Calu3 (cell line): ENCODE measurements at regions not wholly inside any gene's neighbourhood (a gene's known extent, or its start where the extent isn't known, plus 50 kb on each side); places are given as distances from the start of the nearest gene placed in this dataset.

Source experiments
- BruUV-seq: library from RNA; stranded (reverse); fragments of 400-500 nt; replicated peaks from 2 replicates; lab custom pipeline; 2021; lab: Mats Ljungman, UMichigan
- CTCF ChIA-PET: fragments of 300-600 bp; sonication (Branson Sonifier 250); formaldehyde crosslinking; loops from one replicate; lab custom pipeline; 2022; ENCODE audit warnings: antibody characterized with exemption; lab: Charles Lee
- DNase-seq: peaks from one replicate; pipeline ENCODE4 v3.0.0; 2022
- H3K27ac Mint-ChIP-seq: one replicate; pipeline ENCODE4 v1.8.0; 2022; ENCODE audit warnings: mixed read lengths; ENCODE audit not compliant: unreplicated experiment
- H3K27me3 Mint-ChIP-seq: one replicate; pipeline ENCODE4 v1.8.0; 2022; ENCODE audit warnings: mixed read lengths; ENCODE audit not compliant: unreplicated experiment
- H3K36me3 Mint-ChIP-seq: one replicate; pipeline ENCODE4 v1.8.0; 2022; ENCODE audit warnings: mild to moderate bottlenecking, moderate library complexity, mixed read lengths; ENCODE audit not compliant: insufficient read depth, unreplicated experiment
- H3K4me1 Mint-ChIP-seq: one replicate; pipeline ENCODE4 v1.8.0; 2022; ENCODE audit warnings: mild to moderate bottlenecking, low read depth, mixed read lengths; ENCODE audit not compliant: unreplicated experiment
- H3K4me3 Mint-ChIP-seq: one replicate; pipeline ENCODE4 v1.8.0; 2022; ENCODE audit warnings: mild to moderate bottlenecking, low read depth, moderate library complexity, mixed read lengths; ENCODE audit not compliant: unreplicated experiment
- H3K9me3 Mint-ChIP-seq: one replicate; pipeline ENCODE4 v1.8.0; 2022; ENCODE audit warnings: low read depth, mixed read lengths; ENCODE audit not compliant: unreplicated experiment
- intact Hi-C: fragments of 100-400 bp; cut with micrococcal nuclease; formaldehyde crosslinking; loops from one replicate; pipeline ENCODE4 v1.10.0; 2022; ENCODE audit not compliant: unreplicated experiment
- TF ChIP-seq, protein P1 (sequence below): fragments of 200-600 bp; IDR thresholded peaks from one replicate; pipeline ENCODE4 v1.8.0; 2022; ENCODE audit warnings: antibody characterized with exemption; ENCODE audit not compliant: unreplicated experiment

DNA sequence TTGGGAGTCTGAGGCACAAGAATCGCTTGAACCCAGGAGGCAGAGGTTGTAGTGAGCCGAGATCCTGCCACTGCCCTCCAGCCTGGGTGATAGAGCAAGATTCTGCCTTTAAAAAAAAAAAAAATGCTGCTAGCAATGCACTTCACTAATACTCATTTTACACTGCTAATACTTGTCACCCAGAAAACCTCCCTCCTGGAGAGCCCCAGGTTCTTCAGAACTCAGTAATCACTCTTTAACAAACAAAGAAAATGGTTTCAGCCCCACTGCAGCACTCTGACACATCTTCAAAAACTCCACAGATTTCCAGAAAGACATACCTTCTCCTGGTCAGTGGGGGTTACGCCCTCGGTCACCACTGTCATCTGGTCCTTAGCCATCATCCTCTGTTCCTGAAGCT lies 366.7 kb downstream of the SHQ1 start:
- Mint-ChIP-seq H3K27me3 (no peaks in the 10 kb centered on the region), H3K36me3 (no peaks in the 10 kb centered on the region), H3K4me3 (no peak overlapping the region), H3K4me1 (peaks cover 19% of the 10 kb centered on the region), H3K27ac (no peak overlapping the region), H3K9me3 (no peaks in the 10 kb centered on the region)
- no peak for DNase-seq
- CTCF ChIA-PET = no interaction called here
- intact Hi-C loops = loop anchor here (5.0 kb wide), 1 partner anchor 34 kb away; the partner anchor contains the start of gene RYBP
- TF ChIP-seq, protein P1, sequence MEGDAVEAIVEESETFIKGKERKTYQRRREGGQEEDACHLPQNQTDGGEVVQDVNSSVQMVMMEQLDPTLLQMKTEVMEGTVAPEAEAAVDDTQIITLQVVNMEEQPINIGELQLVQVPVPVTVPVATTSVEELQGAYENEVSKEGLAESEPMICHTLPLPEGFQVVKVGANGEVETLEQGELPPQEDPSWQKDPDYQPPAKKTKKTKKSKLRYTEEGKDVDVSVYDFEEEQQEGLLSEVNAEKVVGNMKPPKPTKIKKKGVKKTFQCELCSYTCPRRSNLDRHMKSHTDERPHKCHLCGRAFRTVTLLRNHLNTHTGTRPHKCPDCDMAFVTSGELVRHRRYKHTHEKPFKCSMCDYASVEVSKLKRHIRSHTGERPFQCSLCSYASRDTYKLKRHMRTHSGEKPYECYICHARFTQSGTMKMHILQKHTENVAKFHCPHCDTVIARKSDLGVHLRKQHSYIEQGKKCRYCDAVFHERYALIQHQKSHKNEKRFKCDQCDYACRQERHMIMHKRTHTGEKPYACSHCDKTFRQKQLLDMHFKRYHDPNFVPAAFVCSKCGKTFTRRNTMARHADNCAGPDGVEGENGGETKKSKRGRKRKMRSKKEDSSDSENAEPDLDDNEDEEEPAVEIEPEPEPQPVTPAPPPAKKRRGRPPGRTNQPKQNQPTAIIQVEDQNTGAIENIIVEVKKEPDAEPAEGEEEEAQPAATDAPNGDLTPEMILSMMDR = no peak
- no TSS peak for BruUV-seq

DNA sequence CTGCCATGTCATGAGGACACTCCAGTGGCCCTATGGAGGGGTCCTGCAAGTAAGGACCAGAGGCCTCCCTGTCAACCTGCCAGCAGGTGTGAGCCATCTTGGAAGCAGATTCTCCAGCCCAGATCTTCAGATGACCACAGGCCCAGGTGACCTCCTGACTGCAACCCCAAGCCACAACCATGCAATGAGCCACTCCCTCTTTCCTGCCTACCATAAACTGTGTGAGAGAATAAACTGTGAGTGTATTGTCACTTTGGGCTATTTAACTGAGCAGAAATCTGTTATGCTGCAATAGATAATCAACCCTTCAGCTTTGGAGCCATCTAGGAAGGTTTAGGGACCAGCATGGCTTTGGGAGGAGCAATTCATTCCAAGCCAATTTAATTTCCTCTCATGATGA lies 367.9 kb downstream of the SHQ1 start:
- H3K4me3 Mint-ChIP-seq = no peak overlapping the region
- TF ChIP-seq, protein P1 = no peak
- peaks cover 18% of the 10 kb centered on the region for H3K4me1 Mint-ChIP-seq
- CTCF ChIA-PET = no interaction called here
- intact Hi-C loops = loop anchor here (5.0 kb wide), 1 partner anchor 33 kb away; the partner anchor contains the start of gene RYBP
- H3K36me3 Mint-ChIP-seq = no peaks in the 10 kb centered on the region
- H3K27ac Mint-ChIP-seq = no peak overlapping the region
- no TSS peak for BruUV-seq
- H3K27me3 Mint-ChIP-seq = no peaks in the 10 kb centered on the region
- DNase-seq = no peak
- H3K9me3 Mint-ChIP-seq = no peaks in the 10 kb centered on the region

DNA sequence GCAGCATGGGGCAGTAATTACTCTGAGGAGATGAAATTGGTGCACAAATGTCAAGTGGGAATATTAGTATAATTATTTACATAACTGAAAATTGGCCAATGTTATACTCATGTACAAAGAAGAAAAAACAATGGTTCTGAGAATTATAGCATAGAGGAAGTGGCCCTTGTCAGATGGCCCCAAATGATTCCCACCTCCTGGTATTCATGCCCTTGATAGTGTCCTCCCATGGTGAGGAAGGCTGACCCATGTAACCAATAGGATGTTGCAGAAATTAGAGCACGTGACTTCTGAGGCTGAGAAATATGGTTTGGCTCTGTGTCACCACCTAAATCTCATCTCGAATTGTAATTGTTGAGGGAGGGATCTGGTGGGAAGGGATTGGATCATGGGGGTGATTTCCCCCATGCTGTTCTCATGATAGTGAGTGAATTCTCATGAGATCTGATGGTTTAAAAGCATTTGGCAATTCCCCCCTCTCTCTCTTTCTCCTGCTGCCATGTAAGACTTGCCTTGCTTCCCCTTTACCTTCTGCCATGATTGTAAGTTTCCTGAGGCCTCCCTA lies 368.5 kb downstream of the SHQ1 start:
- TF ChIP-seq, protein P1 = no peak
- no TSS peak for BruUV-seq
- Mint-ChIP-seq H3K27ac (no peak overlapping the region), H3K36me3 (no peaks in the 10 kb centered on the region), H3K4me1 (peaks cover 14% of the 10 kb centered on the region), H3K9me3 (no peaks in the 10 kb centered on the region), H3K4me3 (no peak overlapping the region), H3K27me3 (no peaks in the 10 kb centered on the region)
- CTCF ChIA-PET = no interaction called here
- intact Hi-C loops = loop anchor here (5.0 kb wide), 1 partner anchor 32 kb away; the partner anchor contains the start of gene RYBP
- no peak for DNase-seq

DNA sequence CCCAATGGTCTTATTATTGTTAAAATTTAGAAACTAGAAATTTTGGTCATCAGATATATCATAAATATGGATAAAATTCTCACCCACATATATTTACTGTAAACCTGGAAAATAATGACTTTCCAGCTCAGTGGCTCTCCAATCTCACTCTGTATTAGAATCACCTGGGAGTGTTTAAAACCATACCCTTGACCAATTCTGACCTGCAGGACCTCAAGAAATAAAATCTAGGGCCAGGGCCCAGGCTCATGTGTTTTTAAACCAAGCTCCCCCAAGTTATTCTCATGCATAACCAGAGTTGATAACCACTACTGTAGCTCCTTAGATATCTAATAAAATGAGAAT lies 372.1 kb downstream of the SHQ1 start:
- H3K27ac Mint-ChIP-seq = no peak overlapping the region
- H3K27me3 Mint-ChIP-seq = no peaks in the 10 kb centered on the region
- DNase-seq = no peak
- no peaks in the 10 kb centered on the region for H3K9me3 Mint-ChIP-seq
- TF ChIP-seq, protein P1 = no peak
- H3K4me1 Mint-ChIP-seq = no peaks in the 10 kb centered on the region
- H3K4me3 Mint-ChIP-seq = no peak overlapping the region
- no TSS peak for BruUV-seq
- intact Hi-C loops = no loop called here
- CTCF ChIA-PET = no interaction called here
- H3K36me3 Mint-ChIP-seq = no peaks in the 10 kb centered on the region
